Stimulated activated CD8-positive, alpha-beta memory T cell treated with anti-CD3 and anti-CD28 coated beads, Interleukin-12 subunit alpha, Interleukin-12 subunit beta, amount 100 ng/mL, for 1 hour (primary cell): ENCODE measurements at regions not wholly inside any gene's neighbourhood (a gene's known extent, or its start where the extent isn't known, plus 50 kb on each side); places are given as distances from the start of the nearest gene placed in this dataset.
"Not testable (repeated sequence)": the region's sequence is repeated elsewhere in the genome, so short reads cannot be mapped to it uniquely, and the experiment has no call there.

ENCODE experiments used
- DNase-seq: peaks from one replicate; pipeline ENCODE4 v3.0.0-alpha.2; 2020; ENCODE audit warnings: low read depth

GRCh38 chr3:135393898-135394525 is 571.5 kb upstream of the PPP2R3A start:
- DNase-seq: no peak

- DNase-seq: no peak
These were observed 553.1 kb upstream of the PPP2R3A start for GRCh38 chr3:135412475-135412874.

- DNase-seq: no peak
These were observed 549.3 kb upstream of the PPP2R3A start for GRCh38 chr3:135416182-135416581.

GRCh38 chr3:135419155-135419554 is 546.4 kb upstream of the PPP2R3A start:
- DNase-seq: no peak

GRCh38 chr3:135426508-135426907 is 539.0 kb upstream of the PPP2R3A start:
- no peak for DNase-seq

GRCh38 chr3:135432402-135432801 is 533.1 kb upstream of the PPP2R3A start:
- DNase-seq: no peak

GRCh38 chr3:135438889-135439597 is 526.5 kb upstream of the PPP2R3A start:
- DNase-seq: not testable (repeated sequence)

GRCh38 chr3:135439632-135440031 is 525.9 kb upstream of the PPP2R3A start:
- DNase-seq: not testable (repeated sequence)

- no peak for DNase-seq
These were observed 525.3 kb upstream of the PPP2R3A start for GRCh38 chr3:135440233-135440632.

GRCh38 chr3:135440746-135441145 is 524.8 kb upstream of the PPP2R3A start:
- no peak for DNase-seq

- DNase-seq: no peak
These were observed 521.5 kb upstream of the PPP2R3A start for GRCh38 chr3:135444058-135444457.

- no peak for DNase-seq
These were observed 518.0 kb upstream of the PPP2R3A start for GRCh38 chr3:135447483-135447882.

- no peak for DNase-seq
These were observed 517.0 kb upstream of the PPP2R3A start for GRCh38 chr3:135448520-135448919.

- DNase-seq: no peak
These were observed 516.5 kb upstream of the PPP2R3A start for GRCh38 chr3:135449046-135449445.

- no peak for DNase-seq
These were observed 514.3 kb upstream of the PPP2R3A start for GRCh38 chr3:135451037-135451785.

- DNase-seq: no peak
These were observed 512.6 kb upstream of the PPP2R3A start for GRCh38 chr3:135452881-135453280.

GRCh38 chr3:135453326-135453725 is 512.2 kb upstream of the PPP2R3A start:
- DNase-seq: no peak

GRCh38 chr3:135454890-135455289 is 510.6 kb upstream of the PPP2R3A start:
- DNase-seq: no peak

GRCh38 chr3:135456108-135456790 is 509.3 kb upstream of the PPP2R3A start:
- DNase-seq: no peak

GRCh38 chr3:135458541-135459322 is 506.8 kb upstream of the PPP2R3A start:
- no peak for DNase-seq

GRCh38 chr3:135460273-135460672 is 505.3 kb upstream of the PPP2R3A start:
- no peak for DNase-seq

- DNase-seq: no peak
These were observed 493.6 kb upstream of the PPP2R3A start for GRCh38 chr3:135471911-135472310.
